Subcutaneous abdominal adipose tissue (tissue), 5 donors: ENCODE measurements at regions not wholly inside any gene's neighbourhood (a gene's known extent, or its start where the extent isn't known, plus 50 kb on each side); places are given as distances from the start of the nearest gene placed in this dataset.

ENCODE experiments used
- H3K27ac ChIP-seq: one replicate; pipeline ENCODE4 v1.7.0; 2013; ENCODE audit warnings: low read depth, mild to moderate bottlenecking, inconsistent platforms, low read length, moderate library complexity
- H3K27me3 ChIP-seq, 5 donors: one replicate each; pipeline ENCODE4 v1.7.0; 2013; ENCODE audit warnings: low read length in 5 of 5, inconsistent platforms in 1 of 5; ENCODE audit not compliant: control insufficient read depth in 5 of 5, insufficient read depth in 4 of 5
- H3K36me3 ChIP-seq, 5 donors: one replicate each; pipeline ENCODE4 v1.7.0; 2013; ENCODE audit warnings: low read length in 5 of 5; ENCODE audit not compliant: control insufficient read depth in 5 of 5, insufficient read depth in 5 of 5
- H3K4me1 ChIP-seq, 5 donors: one replicate each; pipeline ENCODE4 v1.7.0; 2013; ENCODE audit warnings: low read length in 5 of 5, mild to moderate bottlenecking in 3 of 5, moderate library complexity in 1 of 5; ENCODE audit not compliant: control insufficient read depth in 5 of 5, insufficient read depth in 5 of 5
- H3K4me3 ChIP-seq, 5 donors: one replicate each; pipeline ENCODE4 v1.7.0; 2013; ENCODE audit warnings: low read length in 5 of 5, low read depth in 1 of 5
- H3K9ac ChIP-seq, 5 donors: one replicate each; pipeline ENCODE4 v1.7.0; 2013; ENCODE audit warnings: low read length in 5 of 5, mild to moderate bottlenecking in 4 of 5, moderate library complexity in 3 of 5
- H3K9me3 ChIP-seq, 5 donors: one replicate each; pipeline ENCODE4 v1.7.0; 2013; ENCODE audit warnings: low read length in 5 of 5; ENCODE audit not compliant: control insufficient read depth in 5 of 5
- donor health status: healthy.
- donor health status: healthy.
- donor health status: healthy.
- donor health status: healthy.
- donor health status: healthy.

- no peaks in the 10 kb centered on the region for H3K36me3 ChIP-seq
- no peak overlapping the region for H3K9ac ChIP-seq
- no peak overlapping the region for H3K27ac ChIP-seq
- H3K4me3 ChIP-seq: no peak overlapping the region
- no peaks in the 10 kb centered on the region for H3K9me3 ChIP-seq
- H3K27me3 ChIP-seq: peaks cover 0 to 8% (median 5%) of the 10 kb centered on the region in 5 donors
- no peaks in the 10 kb centered on the region for H3K4me1 ChIP-seq
Observed at GRCh38 chr7:156100086-156100485, 287.8 kb upstream of the SHH start.

GRCh38 chr7:156099085-156099484 lies 286.8 kb upstream of the SHH start:
- Histone ChIP-seq H3K36me3 (no peaks in the 10 kb centered on the region), H3K27me3 (peaks cover 4 to 13% (median 8%) of the 10 kb centered on the region in 5 donors), H3K4me3 (no peak overlapping the region), H3K9me3 (no peaks in the 10 kb centered on the region), H3K9ac (no peak overlapping the region), H3K4me1 (no peaks in the 10 kb centered on the region), H3K27ac (no peak overlapping the region)

- Histone ChIP-seq H3K27me3 (peaks cover 4 to 19% (median 9%) of the 10 kb centered on the region in 5 donors), H3K36me3 (no peaks in the 10 kb centered on the region), H3K4me1 (no peaks in the 10 kb centered on the region), H3K9ac (no peak overlapping the region), H3K9me3 (no peaks in the 10 kb centered on the region), H3K27ac (no peak overlapping the region), H3K4me3 (no peak overlapping the region)
Observed at GRCh38 chr7:156096771-156097538, 284.7 kb upstream of the SHH start.

- Histone ChIP-seq H3K9me3 (no peaks in the 10 kb centered on the region), H3K4me1 (no peaks in the 10 kb centered on the region), H3K27ac (no peak overlapping the region), H3K4me3 (no peak overlapping the region), H3K27me3 (peaks cover 4 to 19% (median 9%) of the 10 kb centered on the region in 5 donors), H3K36me3 (no peaks in the 10 kb centered on the region), H3K9ac (no peak overlapping the region)
Observed at GRCh38 chr7:156095908-156096539, 283.8 kb upstream of the SHH start.

GRCh38 chr7:156094350-156095146 lies 282.3 kb upstream of the SHH start:
- Histone ChIP-seq H3K4me1 (no peaks in the 10 kb centered on the region), H3K4me3 (no peak overlapping the region), H3K9ac (no peak overlapping the region), H3K36me3 (no peaks in the 10 kb centered on the region), H3K27me3 (peaks cover 4 to 19% (median 9%) of the 10 kb centered on the region in 5 donors), H3K27ac (no peak overlapping the region), H3K9me3 (no peaks in the 10 kb centered on the region)

GRCh38 chr7:156092307-156092706 lies 280.0 kb upstream of the SHH start:
- no peak overlapping the region for H3K27ac ChIP-seq
- no peaks in the 10 kb centered on the region for H3K36me3 ChIP-seq

GRCh38 chr7:156091519-156092080 lies 279.3 kb upstream of the SHH start:
- Histone ChIP-seq H3K27ac (no peak overlapping the region), H3K4me1 (peaks cover 0 to 3% (median 0%) of the 10 kb centered on the region in 5 donors), H3K4me3 (no peak overlapping the region), H3K9ac (no peak overlapping the region), H3K9me3 (no peaks in the 10 kb centered on the region), H3K27me3 (peaks cover 4 to 24% (median 9%) of the 10 kb centered on the region in 5 donors), H3K36me3 (no peaks in the 10 kb centered on the region)

More at GRCh38 chr7:156092307-156092706, 280.0 kb upstream of the SHH start:
- Histone ChIP-seq H3K9me3 (no peaks in the 10 kb centered on the region), H3K4me1 (peaks cover 0 to 3% (median 0%) of the 10 kb centered on the region in 5 donors), H3K9ac (no peak overlapping the region), H3K4me3 (no peak overlapping the region), H3K27me3 (peaks cover 4 to 24% (median 9%) of the 10 kb centered on the region in 5 donors)

GRCh38 chr7:156090988-156091387 lies 278.7 kb upstream of the SHH start:
- no peak overlapping the region for H3K9ac ChIP-seq
- no peak overlapping the region for H3K4me3 ChIP-seq
- no peak overlapping the region for H3K27ac ChIP-seq
- peaks cover 4 to 20% (median 6%) of the 10 kb centered on the region in 5 donors for H3K27me3 ChIP-seq
- no peaks in the 10 kb centered on the region for H3K36me3 ChIP-seq
- H3K9me3 ChIP-seq: no peaks in the 10 kb centered on the region
- peaks cover 0 to 3% (median 0%) of the 10 kb centered on the region in 5 donors for H3K4me1 ChIP-seq

- Histone ChIP-seq H3K4me3 (no peak overlapping the region), H3K9ac (no peak overlapping the region), H3K27me3 (peaks cover 0 to 12% (median 2%) of the 10 kb centered on the region in 5 donors), H3K4me1 (peaks cover 0 to 3% (median 0%) of the 10 kb centered on the region in 5 donors), H3K27ac (no peak overlapping the region), H3K36me3 (no peaks in the 10 kb centered on the region), H3K9me3 (no peaks in the 10 kb centered on the region)
Observed at GRCh38 chr7:156089222-156089621, 277.0 kb upstream of the SHH start.
